ENCODE measurements at regions not wholly inside any gene's neighbourhood (a gene's known extent, or its start where the extent isn't known, plus 50 kb on each side); places are given as distances from the start of the nearest gene placed in this dataset.

GRCh38 chr6:44737341-44737740 is 349.8 kb downstream of the CDC5L start:
- Histone ChIP-seq H3K36me3 (ENCODE audit: insufficient read depth, low read length) (no peaks in the 10 kb centered on the region), H3K79me2 (replicated peaks; ENCODE audit: insufficient read depth, low read length) (no peaks in the 10 kb centered on the region), H3F3A (ENCODE audit: insufficient read depth, low read length, poor library complexity, severe bottlenecking) (no peaks in the 10 kb centered on the region), H3K9me3 (ENCODE audit: low read length) (no peaks in the 10 kb centered on the region), H3K9me2 (ENCODE audit: insufficient read depth, low read length) (no peaks in the 10 kb centered on the region), H4K20me1 (ENCODE audit: insufficient read depth) (no peaks in the 10 kb centered on the region), H3K9ac (ENCODE audit: low read length) (no peak overlapping the region), H3K4me3 (ENCODE audit: low read length) (no peak overlapping the region), H3K27ac (ENCODE audit: low read length) (no peak overlapping the region), H3K27me3 (ENCODE audit: insufficient read depth, low read depth, low read length) (no peaks in the 10 kb centered on the region), H2AFZ (ENCODE audit: low read depth, low read length) (no peak overlapping the region), H3K4me2 (ENCODE audit: low read length) (no peak overlapping the region)
- TF ChIP-seq TAF1 (IDR thresholded peaks at IDR 0.05; ENCODE audit: low read depth) (no peak), MXI1 (conservative IDR thresholded peaks at IDR 0.05; ENCODE audit: poor library complexity, severe bottlenecking) (no peak), EZH2 (IDR thresholded peaks at IDR 0.05; ENCODE audit: borderline replicate concordance, insufficient read depth, low read length, poor library complexity, severe bottlenecking) (no peak), EP300 (conservative IDR thresholded peaks at IDR 0.05; ENCODE audit: poor library complexity, severe bottlenecking) (no peak), POLR2AphosphoS5 (IDR thresholded peaks at IDR 0.05) (no peak), RAD21 (conservative IDR thresholded peaks at IDR 0.05) (no peak), SMC3 (conservative IDR thresholded peaks at IDR 0.05; ENCODE audit: poor library complexity) (no peak), CTCF (IDR thresholded peaks at IDR 0.05; ENCODE audit: poor library complexity, severe bottlenecking) (no peak)
- TF ChIP-seq, protein P1, sequence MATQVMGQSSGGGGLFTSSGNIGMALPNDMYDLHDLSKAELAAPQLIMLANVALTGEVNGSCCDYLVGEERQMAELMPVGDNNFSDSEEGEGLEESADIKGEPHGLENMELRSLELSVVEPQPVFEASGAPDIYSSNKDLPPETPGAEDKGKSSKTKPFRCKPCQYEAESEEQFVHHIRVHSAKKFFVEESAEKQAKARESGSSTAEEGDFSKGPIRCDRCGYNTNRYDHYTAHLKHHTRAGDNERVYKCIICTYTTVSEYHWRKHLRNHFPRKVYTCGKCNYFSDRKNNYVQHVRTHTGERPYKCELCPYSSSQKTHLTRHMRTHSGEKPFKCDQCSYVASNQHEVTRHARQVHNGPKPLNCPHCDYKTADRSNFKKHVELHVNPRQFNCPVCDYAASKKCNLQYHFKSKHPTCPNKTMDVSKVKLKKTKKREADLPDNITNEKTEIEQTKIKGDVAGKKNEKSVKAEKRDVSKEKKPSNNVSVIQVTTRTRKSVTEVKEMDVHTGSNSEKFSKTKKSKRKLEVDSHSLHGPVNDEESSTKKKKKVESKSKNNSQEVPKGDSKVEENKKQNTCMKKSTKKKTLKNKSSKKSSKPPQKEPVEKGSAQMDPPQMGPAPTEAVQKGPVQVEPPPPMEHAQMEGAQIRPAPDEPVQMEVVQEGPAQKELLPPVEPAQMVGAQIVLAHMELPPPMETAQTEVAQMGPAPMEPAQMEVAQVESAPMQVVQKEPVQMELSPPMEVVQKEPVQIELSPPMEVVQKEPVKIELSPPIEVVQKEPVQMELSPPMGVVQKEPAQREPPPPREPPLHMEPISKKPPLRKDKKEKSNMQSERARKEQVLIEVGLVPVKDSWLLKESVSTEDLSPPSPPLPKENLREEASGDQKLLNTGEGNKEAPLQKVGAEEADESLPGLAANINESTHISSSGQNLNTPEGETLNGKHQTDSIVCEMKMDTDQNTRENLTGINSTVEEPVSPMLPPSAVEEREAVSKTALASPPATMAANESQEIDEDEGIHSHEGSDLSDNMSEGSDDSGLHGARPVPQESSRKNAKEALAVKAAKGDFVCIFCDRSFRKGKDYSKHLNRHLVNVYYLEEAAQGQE (IDR thresholded peaks at IDR 0.05; ENCODE audit: borderline replicate concordance), result no peak

GRCh38 chr6:44737829-44738528 is 350.5 kb downstream of the CDC5L start:
- Histone ChIP-seq H2AFZ (ENCODE audit: low read depth, low read length) (no peak overlapping the region), H3K27me3 (ENCODE audit: insufficient read depth, low read depth, low read length) (no peaks in the 10 kb centered on the region), H3K27ac (ENCODE audit: low read length) (no peak overlapping the region), H3F3A (ENCODE audit: insufficient read depth, low read length, poor library complexity, severe bottlenecking) (no peaks in the 10 kb centered on the region), H3K79me2 (replicated peaks; ENCODE audit: insufficient read depth, low read length) (no peaks in the 10 kb centered on the region), H3K9me2 (ENCODE audit: insufficient read depth, low read length) (no peaks in the 10 kb centered on the region), H3K36me3 (ENCODE audit: insufficient read depth, low read length) (no peaks in the 10 kb centered on the region), H3K9ac (ENCODE audit: low read length) (no peak overlapping the region), H3K9me3 (ENCODE audit: low read length) (no peaks in the 10 kb centered on the region), H3K4me2 (ENCODE audit: low read length) (no peak overlapping the region), H3K4me3 (ENCODE audit: low read length) (no peak overlapping the region), H4K20me1 (ENCODE audit: insufficient read depth) (no peaks in the 10 kb centered on the region)
- TF ChIP-seq MXI1 (conservative IDR thresholded peaks at IDR 0.05; ENCODE audit: poor library complexity, severe bottlenecking), result no peak
- TF ChIP-seq SMC3 (conservative IDR thresholded peaks at IDR 0.05; ENCODE audit: poor library complexity), result no peak
- TF ChIP-seq EP300 (conservative IDR thresholded peaks at IDR 0.05; ENCODE audit: poor library complexity, severe bottlenecking), result no peak
- no peak for TF ChIP-seq EZH2 (IDR thresholded peaks at IDR 0.05; ENCODE audit: borderline replicate concordance, insufficient read depth, low read length, poor library complexity, severe bottlenecking)
- TF ChIP-seq, protein P1 (IDR thresholded peaks at IDR 0.05; ENCODE audit: borderline replicate concordance), result no peak
- no peak for TF ChIP-seq POLR2AphosphoS5 (IDR thresholded peaks at IDR 0.05)
- TF ChIP-seq RAD21 (conservative IDR thresholded peaks at IDR 0.05), result no peak
- no peak for TF ChIP-seq TAF1 (IDR thresholded peaks at IDR 0.05; ENCODE audit: low read depth)

Measured in neural cell (in vitro differentiated cells).